SH-SY5Y (cell line): ENCODE measurements at regions not wholly inside any gene's neighbourhood (a gene's known extent, or its start where the extent isn't known, plus 50 kb on each side); places are given as distances from the start of the nearest gene placed in this dataset.
A peak's percentile ranks its signal among the peaks of the same experiment; 100 is the strongest.

Experiments used
- GATA2 ChIP-seq: IDR thresholded peaks from 2 replicates; pipeline ENCODE4 v1.6.1; 2011; ENCODE audit warnings: mild to moderate bottlenecking, low read depth, low read length
- GATA3 ChIP-seq: IDR thresholded peaks from 2 replicates; pipeline ENCODE4 v1.6.1; 2011; ENCODE audit warnings: low read depth, mild to moderate bottlenecking, low read length, moderate library complexity

DNA sequence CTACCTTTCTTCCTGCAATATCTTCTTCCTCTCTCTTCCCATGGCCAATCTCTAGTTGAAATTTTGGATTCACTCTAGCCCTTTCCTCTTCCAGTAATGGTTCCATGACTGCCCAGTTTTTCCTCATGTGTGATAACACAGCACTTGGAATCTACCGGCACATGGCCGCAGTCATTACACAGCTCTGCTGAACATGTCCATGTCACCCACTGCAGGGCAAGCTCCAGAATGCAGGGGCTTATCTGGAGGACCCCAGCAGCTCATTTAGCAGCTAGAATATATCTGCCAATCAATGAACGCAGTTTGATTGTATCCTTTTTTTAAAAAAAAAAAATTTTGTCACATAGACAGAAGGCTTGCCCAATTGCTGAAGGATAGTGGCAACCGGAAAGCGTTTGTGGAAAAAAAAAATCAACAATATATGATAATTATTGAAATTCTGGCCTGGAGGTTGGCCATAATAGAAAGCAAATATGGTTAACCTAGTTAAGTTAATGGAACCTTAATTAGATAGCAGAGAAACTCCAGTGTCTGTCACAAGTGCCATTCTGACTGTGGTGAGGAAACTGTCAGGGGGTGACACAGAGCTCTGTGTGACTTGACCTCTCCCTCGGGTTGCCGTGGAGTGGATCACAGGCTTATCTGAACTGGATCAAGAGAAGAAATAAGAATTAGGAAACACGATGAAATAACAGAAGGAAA, 426.7 kb downstream of the LIG4 start:
- TF ChIP-seq GATA2 (peak; percentile 57), GATA3 (peak; percentile 47)

- TF ChIP-seq GATA3 = no peak
- TF ChIP-seq GATA2 = no peak
These were observed 437.2 kb downstream of the LIG4 start for GRCh38 chr13:107778094-107778493.

DNA sequence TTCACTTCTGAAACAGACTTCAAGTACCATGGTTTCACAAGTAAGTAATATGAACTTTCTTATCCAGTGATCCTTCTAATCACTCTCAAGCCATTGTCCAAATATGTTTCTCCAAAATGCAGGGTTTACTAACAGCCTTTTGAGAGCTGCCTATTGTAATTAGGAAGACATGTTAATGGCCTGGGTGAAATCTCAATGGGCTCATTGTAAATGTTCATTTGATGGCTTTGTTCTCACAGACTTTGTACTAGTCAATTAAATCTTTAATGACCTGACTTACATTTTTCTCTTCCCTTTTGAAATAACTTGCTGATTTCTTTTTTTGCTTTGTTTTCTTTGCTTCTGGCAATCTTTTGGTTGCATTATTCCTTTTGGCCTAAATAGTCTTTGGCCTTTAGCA, 444.8 kb downstream of the LIG4 start:
- TF ChIP-seq GATA3 = no peak

GRCh38 chr13:107767119-107767518, 448.2 kb downstream of the LIG4 start:
- TF ChIP-seq GATA3 (no peak), GATA2 (peak; percentile 39; the same call in 1 of the 2 replicates)

DNA sequence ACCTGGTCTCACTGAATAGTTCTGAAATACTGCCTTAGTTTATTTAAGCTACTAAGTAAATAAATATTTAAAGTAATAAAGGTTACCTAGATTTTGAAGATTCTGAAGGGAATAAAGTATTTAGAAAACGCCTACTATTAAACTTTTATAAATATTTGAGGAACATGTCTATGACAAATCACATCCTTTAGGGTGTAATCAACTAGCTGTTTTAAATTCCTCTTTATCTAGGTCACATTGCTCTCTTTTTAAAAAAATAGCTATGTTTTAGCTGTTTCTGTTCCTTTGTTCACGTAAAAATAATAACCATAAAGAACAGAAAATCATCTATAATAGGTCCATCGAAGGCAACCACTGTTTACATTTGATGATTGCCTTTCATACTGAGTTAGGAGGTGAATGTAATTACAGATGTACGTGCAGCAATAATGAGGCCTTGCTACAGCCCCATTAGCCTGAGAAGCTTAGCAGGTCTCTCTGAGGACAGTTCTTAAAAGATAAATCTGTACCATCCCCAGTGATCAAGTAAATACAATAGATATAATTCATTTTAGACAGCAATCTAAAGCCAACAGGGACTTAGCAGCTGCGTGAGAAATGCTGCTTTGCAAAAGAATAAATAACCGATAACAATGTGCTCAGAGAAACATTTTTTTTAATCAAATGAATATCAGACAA, 449.5 kb downstream of the LIG4 start:
- TF ChIP-seq GATA3 = peak; percentile 78
- peak; percentile 54; the same call in 1 of the 2 replicates for TF ChIP-seq GATA2

DNA sequence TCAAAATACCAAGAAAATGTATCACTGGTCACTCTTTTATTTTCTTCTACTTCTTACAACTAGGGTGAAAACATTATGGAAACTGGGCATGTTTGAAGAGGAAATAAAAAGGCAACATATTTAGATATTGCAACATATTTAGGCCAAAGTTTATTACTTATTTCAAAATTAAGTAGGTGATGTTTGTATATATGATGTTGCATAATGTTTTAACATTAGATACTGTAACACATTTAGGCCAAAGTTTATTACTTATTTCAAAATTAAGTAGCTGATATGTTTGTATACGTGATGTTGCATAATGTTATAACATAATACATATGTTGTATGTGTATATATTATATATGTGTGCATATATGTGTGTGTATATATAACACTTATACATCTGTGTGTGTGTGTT, 451.3 kb downstream of the LIG4 start:
- TF ChIP-seq GATA3 (no peak), GATA2 (no peak)

DNA sequence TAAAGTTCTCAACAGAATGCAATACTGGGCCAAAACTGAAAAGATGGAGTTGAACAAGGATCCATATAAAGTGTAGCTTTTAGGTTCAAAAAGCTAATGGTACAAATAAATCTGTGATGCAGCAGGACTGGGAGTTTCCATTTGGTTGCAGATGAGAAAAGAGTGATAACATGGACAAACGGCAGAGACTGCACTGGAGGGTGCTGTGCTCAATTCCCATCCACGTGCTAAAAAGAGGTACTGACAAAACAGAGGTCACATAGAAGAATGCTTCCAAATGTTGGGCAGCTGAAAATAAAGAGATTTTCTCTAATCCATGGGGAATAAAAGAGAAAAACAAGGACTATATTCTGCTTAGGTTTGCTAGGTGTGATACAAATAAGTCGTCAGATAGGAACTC, 461.6 kb downstream of the LIG4 start:
- TF ChIP-seq GATA2 = peak; percentile 56; the same call in 1 of the 2 replicates
- TF ChIP-seq GATA3 = peak; percentile 50; the same call in 1 of the 2 replicates

GRCh38 chr13:107753291-107753690, 462.0 kb downstream of the LIG4 start:
- TF ChIP-seq GATA3 (no peak), GATA2 (no peak)

DNA sequence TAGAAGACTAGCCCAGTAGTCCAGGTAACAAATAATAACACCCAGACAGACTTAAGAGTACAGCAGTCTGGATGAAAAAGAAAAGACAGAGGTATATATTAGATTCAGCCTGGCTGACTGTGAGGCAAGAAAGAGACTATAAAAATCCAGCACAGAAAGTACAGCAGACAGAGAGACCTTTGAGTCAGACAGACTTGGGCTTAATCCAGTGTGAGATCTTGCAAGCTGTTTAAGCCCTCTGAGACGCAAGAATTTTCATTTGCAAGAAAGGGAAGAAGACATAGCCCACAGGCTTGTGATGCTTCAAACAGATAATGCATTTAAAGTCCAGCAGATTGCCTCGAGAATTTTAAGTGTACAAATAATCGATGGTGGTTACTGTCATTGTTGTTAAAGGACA, 471.4 kb downstream of the LIG4 start:
- TF ChIP-seq GATA3 = no peak
- no peak for TF ChIP-seq GATA2

GRCh38 chr13:107743526-107743925, 471.8 kb downstream of the LIG4 start:
- TF ChIP-seq GATA3 (no peak), GATA2 (no peak)

DNA sequence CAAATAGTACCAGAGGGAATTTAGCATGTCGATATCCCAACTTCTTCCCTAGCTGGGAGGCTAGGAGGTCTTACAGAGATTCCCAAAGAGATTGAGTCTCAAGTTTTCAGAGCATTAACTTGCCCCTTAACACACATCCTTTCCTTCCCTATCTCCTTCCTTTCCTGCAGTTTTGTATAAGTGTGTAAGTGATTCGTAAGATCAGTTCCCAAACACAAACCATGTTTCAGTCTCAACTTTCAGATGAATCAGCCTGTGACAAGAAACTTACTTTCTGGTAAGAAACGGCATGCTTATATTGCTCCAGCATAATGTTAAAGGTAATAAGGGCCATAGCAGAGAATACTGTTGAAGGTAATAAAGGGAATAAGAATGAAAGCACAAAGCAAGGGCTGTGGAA, 472.2 kb downstream of the LIG4 start:
- no peak for TF ChIP-seq GATA2
- TF ChIP-seq GATA3 = no peak

DNA sequence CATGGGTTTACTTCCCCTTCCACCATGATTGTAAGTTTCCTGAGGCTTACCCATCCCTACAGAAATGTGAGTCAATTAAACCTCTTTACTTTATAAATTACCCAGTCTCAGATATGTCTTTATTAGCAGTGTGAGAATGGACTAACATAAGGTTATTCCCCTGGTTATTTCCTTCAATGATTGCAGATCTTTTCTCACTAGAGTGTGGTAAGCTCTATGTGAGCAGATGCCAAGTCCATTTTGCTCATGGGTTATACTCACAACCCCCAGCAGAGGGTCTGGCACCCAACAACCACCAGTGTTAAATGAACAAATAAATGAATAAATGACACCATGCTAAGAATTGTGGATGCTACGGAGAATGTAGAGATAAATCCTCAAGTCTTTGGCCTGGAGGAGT, 472.8 kb downstream of the LIG4 start:
- no peak for TF ChIP-seq GATA3
- no peak for TF ChIP-seq GATA2

- TF ChIP-seq GATA2 (no peak), GATA3 (no peak)
These were observed 477.3 kb downstream of the LIG4 start for GRCh38 chr13:107738004-107738403.

- TF ChIP-seq GATA2 = no peak
- TF ChIP-seq GATA3 = no peak
These were observed 478.6 kb downstream of the LIG4 start for GRCh38 chr13:107736731-107737130.

DNA sequence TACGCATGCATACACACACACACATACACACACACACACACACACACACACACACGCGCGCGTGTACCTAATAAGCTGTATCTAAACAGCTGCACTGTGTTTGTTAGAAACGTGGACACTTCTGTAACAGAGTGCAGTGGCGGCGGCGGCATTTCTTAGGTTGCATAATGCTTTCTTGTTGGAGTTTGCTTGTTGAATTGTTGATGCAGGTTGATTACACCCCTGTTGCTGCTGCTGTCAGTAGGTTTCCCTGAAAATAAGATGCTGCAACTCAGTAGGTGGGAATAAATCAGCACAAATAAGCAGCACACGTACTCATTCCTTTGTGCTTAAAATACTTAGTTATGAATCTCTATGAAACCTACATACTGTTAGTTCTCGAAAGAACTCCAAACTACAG, 479.2 kb downstream of the LIG4 start:
- no peak for TF ChIP-seq GATA3

- TF ChIP-seq GATA3 (no peak), GATA2 (no peak)
These were observed 480.3 kb downstream of the LIG4 start for GRCh38 chr13:107734891-107735625.
